ENCODE measurements at regions not wholly inside any gene's neighbourhood (a gene's known extent, or its start where the extent isn't known, plus 50 kb on each side); places are given as distances from the start of the nearest gene placed in this dataset.
"Not testable (repeated sequence)": the region's sequence is repeated elsewhere in the genome, so short reads cannot be mapped to it uniquely, and the experiment has no call there.

- no peak for DNase-seq
These were observed 134.4 kb upstream of the APCDD1 start for GRCh38 chr18:10319914-10320600.

- DNase-seq = no peak
These were observed 133.6 kb upstream of the APCDD1 start for GRCh38 chr18:10320791-10321190.

- DNase-seq = no peak
These were observed 132.9 kb upstream of the APCDD1 start for GRCh38 chr18:10321576-10321975.

- DNase-seq = no peak
These were observed 132.4 kb upstream of the APCDD1 start for GRCh38 chr18:10322004-10322403.

- no peak for DNase-seq
These were observed 132.0 kb upstream of the APCDD1 start for GRCh38 chr18:10322435-10322834.

GRCh38 chr18:10329101-10329500 is 125.3 kb upstream of the APCDD1 start:
- DNase-seq = no peak

GRCh38 chr18:10330428-10330827 is 124.0 kb upstream of the APCDD1 start:
- DNase-seq = no peak

- no peak for DNase-seq
These were observed 122.0 kb upstream of the APCDD1 start for GRCh38 chr18:10332452-10332851.

GRCh38 chr18:10336749-10337350 is 117.6 kb upstream of the APCDD1 start:
- DNase-seq = no peak

- DNase-seq = no peak
These were observed 113.6 kb upstream of the APCDD1 start for GRCh38 chr18:10340821-10341220.

GRCh38 chr18:10343778-10344177 is 110.7 kb upstream of the APCDD1 start:
- no peak for DNase-seq

GRCh38 chr18:10346749-10347415 is 107.6 kb upstream of the APCDD1 start:
- no peak for DNase-seq

- no peak for DNase-seq
These were observed 104.9 kb upstream of the APCDD1 start for GRCh38 chr18:10349561-10349960.

GRCh38 chr18:10350661-10351060 is 103.8 kb upstream of the APCDD1 start:
- no peak for DNase-seq

GRCh38 chr18:10351219-10351818 is 103.1 kb upstream of the APCDD1 start:
- DNase-seq = no peak

- no peak for DNase-seq
These were observed 102.6 kb upstream of the APCDD1 start for GRCh38 chr18:10351858-10352257.

GRCh38 chr18:10352671-10353070 is 101.8 kb upstream of the APCDD1 start:
- DNase-seq = no peak

GRCh38 chr18:10353791-10354190 is 100.6 kb upstream of the APCDD1 start:
- DNase-seq = no peak

- no peak for DNase-seq
These were observed 100.1 kb upstream of the APCDD1 start for GRCh38 chr18:10354241-10354811.

GRCh38 chr18:10354890-10355289 is 99.5 kb upstream of the APCDD1 start:
- no peak for DNase-seq

- DNase-seq = not testable (repeated sequence)
These were observed 97.4 kb upstream of the APCDD1 start for GRCh38 chr18:10356999-10357398.

- no peak for DNase-seq
These were observed 92.8 kb upstream of the APCDD1 start for GRCh38 chr18:10361660-10362059.

- no peak for DNase-seq
These were observed 89.4 kb upstream of the APCDD1 start for GRCh38 chr18:10365021-10365500.

Data from CD4-positive, alpha-beta T cell treated with Interferon alpha-2 for 1 hour (primary cell).